Mesothelial cell of epicardium (in vitro differentiated cells): ENCODE measurements at regions not wholly inside any gene's neighbourhood (a gene's known extent, or its start where the extent isn't known, plus 50 kb on each side); places are given as distances from the start of the nearest gene placed in this dataset.

Experiments used
- DNase-seq, 2 experiments: peaks; one replicate each; pipeline ENCODE4 v3.0.0; 2021; ENCODE audit warnings: low spot score in 2 of 2; ENCODE audit not compliant: unreplicated experiment in 2 of 2
- H3K27ac Mint-ChIP-seq: 2 replicates; pipeline ENCODE4 v1.8.0; 2021; ENCODE audit warnings: mixed read lengths
- H3K27me3 Mint-ChIP-seq: 2 replicates; pipeline ENCODE4 v1.8.0; 2021; ENCODE audit warnings: low read depth, mixed read lengths
- H3K36me3 Mint-ChIP-seq: 2 replicates; pipeline ENCODE4 v1.8.0; 2021; ENCODE audit warnings: mixed read lengths
- H3K4me1 Mint-ChIP-seq: 2 replicates; pipeline ENCODE4 v1.8.0; 2021; ENCODE audit warnings: mixed read lengths
- H3K4me3 Mint-ChIP-seq: 2 replicates; pipeline ENCODE4 v1.8.0; 2021; ENCODE audit warnings: mild to moderate bottlenecking, moderate library complexity, mixed read lengths
- H3K9me3 Mint-ChIP-seq: 2 replicates; pipeline ENCODE4 v1.8.0; 2021; ENCODE audit warnings: mixed read lengths
- TF ChIP-seq, protein P1 (sequence below): fragments of 200-600 bp; sonication (generic); IDR thresholded peaks from one replicate; pipeline ENCODE4 v1.5.0; 2021; ENCODE audit warnings: antibody characterized with exemption; ENCODE audit not compliant: unreplicated experiment

DNA sequence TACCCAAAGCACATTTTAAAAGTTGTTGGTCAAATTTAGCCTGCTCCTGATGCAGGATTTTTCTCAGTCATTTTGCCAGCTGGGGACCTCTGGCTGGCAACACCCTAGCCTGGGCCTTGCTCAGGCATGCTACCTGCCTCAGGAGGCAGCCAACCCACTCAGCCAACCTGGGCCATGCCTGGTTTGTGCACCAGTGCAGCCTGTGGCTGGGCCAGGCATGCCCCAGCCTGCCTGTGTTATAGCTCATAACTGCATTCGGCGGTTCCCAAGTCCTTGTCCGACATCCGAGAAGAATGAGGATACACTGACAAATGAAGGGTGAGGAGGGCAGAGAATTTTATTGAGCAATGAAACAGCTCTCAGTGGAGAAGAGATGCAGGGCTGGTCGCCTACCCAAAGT is 608.0 kb downstream of the SUCLG1 start:
- H3K4me1 Mint-ChIP-seq = no peaks in the 10 kb centered on the region

DNA sequence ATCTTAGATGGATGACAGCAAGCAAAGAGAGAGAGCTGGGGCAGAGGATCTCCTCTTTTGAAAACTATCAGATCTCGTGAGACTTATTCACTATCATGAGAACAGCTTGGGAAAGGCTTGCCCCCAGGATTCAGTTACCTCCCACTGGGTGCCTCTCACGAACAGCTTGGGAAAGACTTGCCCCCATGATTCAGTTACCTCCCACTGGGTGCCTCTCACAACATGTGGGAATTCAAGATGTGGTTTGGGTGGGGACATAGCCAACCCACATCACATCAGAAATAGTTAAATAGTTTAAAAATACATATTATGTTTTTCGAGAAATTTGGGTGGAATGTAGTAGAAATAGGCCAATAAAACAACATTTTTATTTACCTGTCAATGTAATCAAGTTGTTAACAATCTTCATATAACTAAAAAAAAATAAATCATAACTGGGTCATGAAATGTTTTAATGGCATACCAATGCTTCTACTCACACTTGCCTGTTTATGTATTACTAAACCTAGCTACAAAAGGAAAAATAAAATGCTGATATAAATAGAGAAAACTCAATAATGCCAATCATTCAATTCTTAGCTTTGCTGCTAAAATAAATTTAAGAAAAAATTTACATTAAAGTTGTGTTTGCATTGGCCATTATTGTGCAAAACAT is 608.9 kb downstream of the SUCLG1 start:
- no peak overlapping the region for H3K4me3 Mint-ChIP-seq
- no peaks in the 10 kb centered on the region for H3K4me1 Mint-ChIP-seq
- DNase-seq = no peak
- no peaks in the 10 kb centered on the region for H3K27me3 Mint-ChIP-seq
- no peaks in the 10 kb centered on the region for H3K36me3 Mint-ChIP-seq
- no peak overlapping the region for H3K27ac Mint-ChIP-seq
- H3K9me3 Mint-ChIP-seq = peaks cover 15% of the 10 kb centered on the region
- TF ChIP-seq, protein P1, sequence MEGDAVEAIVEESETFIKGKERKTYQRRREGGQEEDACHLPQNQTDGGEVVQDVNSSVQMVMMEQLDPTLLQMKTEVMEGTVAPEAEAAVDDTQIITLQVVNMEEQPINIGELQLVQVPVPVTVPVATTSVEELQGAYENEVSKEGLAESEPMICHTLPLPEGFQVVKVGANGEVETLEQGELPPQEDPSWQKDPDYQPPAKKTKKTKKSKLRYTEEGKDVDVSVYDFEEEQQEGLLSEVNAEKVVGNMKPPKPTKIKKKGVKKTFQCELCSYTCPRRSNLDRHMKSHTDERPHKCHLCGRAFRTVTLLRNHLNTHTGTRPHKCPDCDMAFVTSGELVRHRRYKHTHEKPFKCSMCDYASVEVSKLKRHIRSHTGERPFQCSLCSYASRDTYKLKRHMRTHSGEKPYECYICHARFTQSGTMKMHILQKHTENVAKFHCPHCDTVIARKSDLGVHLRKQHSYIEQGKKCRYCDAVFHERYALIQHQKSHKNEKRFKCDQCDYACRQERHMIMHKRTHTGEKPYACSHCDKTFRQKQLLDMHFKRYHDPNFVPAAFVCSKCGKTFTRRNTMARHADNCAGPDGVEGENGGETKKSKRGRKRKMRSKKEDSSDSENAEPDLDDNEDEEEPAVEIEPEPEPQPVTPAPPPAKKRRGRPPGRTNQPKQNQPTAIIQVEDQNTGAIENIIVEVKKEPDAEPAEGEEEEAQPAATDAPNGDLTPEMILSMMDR = no peak

More for the DNA sequence above, 608.0 kb downstream of the SUCLG1 start:
- Mint-ChIP-seq H3K27ac (no peak overlapping the region), H3K9me3 (peaks cover 21% of the 10 kb centered on the region), H3K27me3 (no peaks in the 10 kb centered on the region), H3K36me3 (no peaks in the 10 kb centered on the region), H3K4me3 (no peak overlapping the region)
- TF ChIP-seq, protein P1 = no peak
- no peak for DNase-seq

DNA sequence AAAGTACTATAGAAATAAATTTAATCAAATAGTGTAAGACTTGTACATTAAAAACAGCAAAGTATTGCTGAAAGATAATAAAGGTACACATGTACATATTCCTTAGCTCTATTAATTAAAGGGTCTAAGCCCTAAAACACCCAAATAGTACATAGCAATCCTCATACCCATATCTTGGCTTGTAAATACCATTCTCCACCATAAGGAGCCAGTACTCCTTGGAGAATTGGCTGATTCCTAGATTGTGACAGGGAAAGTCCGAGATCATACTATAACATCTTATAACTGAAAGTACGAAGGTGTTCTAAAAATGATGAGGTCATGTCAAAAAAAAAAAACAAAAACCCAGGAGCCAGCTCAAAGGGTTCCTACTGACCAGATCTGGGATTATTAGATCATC is 614.6 kb downstream of the SUCLG1 start:
- no peaks in the 10 kb centered on the region for H3K27me3 Mint-ChIP-seq
- TF ChIP-seq, protein P1 = no peak
- no peaks in the 10 kb centered on the region for H3K4me1 Mint-ChIP-seq
- DNase-seq = no peak
- no peak overlapping the region for H3K4me3 Mint-ChIP-seq
- no peak overlapping the region for H3K27ac Mint-ChIP-seq
- H3K9me3 Mint-ChIP-seq = peaks cover 7% of the 10 kb centered on the region
- no peaks in the 10 kb centered on the region for H3K36me3 Mint-ChIP-seq

DNA sequence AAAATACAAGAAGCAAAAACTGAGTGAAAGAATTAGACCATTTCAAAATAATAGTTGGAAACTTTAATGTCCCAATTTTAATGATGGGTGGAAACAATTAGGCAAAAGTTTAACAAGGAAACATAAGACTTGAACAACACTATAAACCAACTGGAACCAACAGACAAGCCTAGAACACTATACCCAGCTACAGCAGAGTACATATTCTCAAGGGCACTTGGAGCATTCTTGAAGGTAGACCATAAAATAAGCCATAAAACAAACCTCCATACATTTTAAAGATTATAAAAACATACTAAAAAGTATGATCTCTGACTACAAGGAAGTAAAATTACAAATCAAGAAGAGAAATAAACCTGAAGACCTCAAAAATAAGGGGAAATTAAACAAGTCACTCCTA is 616.7 kb downstream of the SUCLG1 start:
- H3K9me3 Mint-ChIP-seq = no peaks in the 10 kb centered on the region
- H3K4me1 Mint-ChIP-seq = no peaks in the 10 kb centered on the region
- no peaks in the 10 kb centered on the region for H3K27me3 Mint-ChIP-seq
- TF ChIP-seq, protein P1 = no peak
- no peak for DNase-seq
- H3K4me3 Mint-ChIP-seq = no peak overlapping the region
- H3K27ac Mint-ChIP-seq = no peak overlapping the region
- no peaks in the 10 kb centered on the region for H3K36me3 Mint-ChIP-seq

DNA sequence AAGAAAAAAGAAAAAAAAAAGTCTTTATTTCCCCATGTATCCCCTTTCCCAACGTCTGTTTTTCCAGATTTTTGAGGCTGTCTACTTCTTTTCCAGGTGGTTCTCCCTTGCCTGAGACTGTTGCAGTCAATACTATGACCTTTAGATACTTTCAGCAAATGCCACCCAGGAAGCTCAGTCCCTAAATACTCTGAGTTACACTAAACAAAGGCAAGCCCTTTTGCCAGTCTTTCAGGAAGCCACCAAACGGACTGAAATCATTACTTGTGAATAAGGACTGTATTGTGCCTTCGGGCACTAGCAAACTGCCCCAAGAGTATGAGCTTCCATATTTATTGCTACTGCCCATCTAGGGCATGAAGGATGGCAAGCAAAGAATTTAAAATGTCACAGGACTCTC is 621.3 kb downstream of the SUCLG1 start:
- no peak overlapping the region for H3K4me3 Mint-ChIP-seq
- no peak overlapping the region for H3K27ac Mint-ChIP-seq
- no peak for DNase-seq
- H3K36me3 Mint-ChIP-seq = no peaks in the 10 kb centered on the region
- no peaks in the 10 kb centered on the region for H3K9me3 Mint-ChIP-seq
- TF ChIP-seq, protein P1 = no peak
- H3K27me3 Mint-ChIP-seq = no peaks in the 10 kb centered on the region
- no peaks in the 10 kb centered on the region for H3K4me1 Mint-ChIP-seq

DNA sequence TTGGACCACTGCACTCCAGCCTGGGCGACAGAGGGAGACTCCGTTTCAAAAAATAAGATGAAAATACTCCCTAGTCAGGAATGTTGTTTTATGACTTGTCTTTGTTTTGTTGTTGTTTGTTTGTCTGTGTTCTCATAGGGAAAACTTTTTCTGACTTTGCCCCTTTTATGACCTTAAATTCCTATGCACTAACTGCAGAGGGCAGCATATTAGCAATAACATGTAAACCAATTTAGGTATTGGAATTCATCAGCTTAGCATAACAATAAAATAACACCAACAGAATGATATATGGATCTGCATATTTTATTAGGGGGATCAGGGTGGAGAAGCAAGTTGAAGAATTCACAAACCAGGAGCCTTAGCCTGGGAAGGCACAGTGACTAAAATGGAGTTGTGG is 631.5 kb downstream of the SUCLG1 start:
- TF ChIP-seq, protein P1 = no peak
- H3K27me3 Mint-ChIP-seq = no peaks in the 10 kb centered on the region
- no peaks in the 10 kb centered on the region for H3K9me3 Mint-ChIP-seq
- no peak overlapping the region for H3K27ac Mint-ChIP-seq
- H3K4me1 Mint-ChIP-seq = no peaks in the 10 kb centered on the region
- DNase-seq = no peak
- no peaks in the 10 kb centered on the region for H3K36me3 Mint-ChIP-seq
- H3K4me3 Mint-ChIP-seq = no peak overlapping the region
